GM12892 (cell line): ENCODE measurements at regions not wholly inside any gene's neighbourhood (a gene's known extent, or its start where the extent isn't known, plus 50 kb on each side); places are given as distances from the start of the nearest gene placed in this dataset.

Source experiments
- DNase-seq: peaks from one replicate; pipeline ENCODE4 v3.0.0; 2011; ENCODE audit not compliant: insufficient read length
- FAIRE-seq: peaks from 2 replicates; lab custom pipeline; 2011; peaks lifted over from hg19 to GRCh38; lab: Jason Lieb, UNC
- POLR2A ChIP-seq: IDR thresholded peaks from 2 replicates; pipeline ENCODE4 v1.6.1; 2011; ENCODE audit warnings: low read depth, low read length, control low read depth
- POLR2AphosphoS5 ChIP-seq: IDR thresholded peaks from 2 replicates; pipeline ENCODE4 v1.6.1; 2011; ENCODE audit warnings: low read depth, low read length, control low read depth
- TAF1 ChIP-seq: IDR thresholded peaks from 2 replicates; pipeline ENCODE4 v1.6.1; 2011; ENCODE audit warnings: low read depth, mild to moderate bottlenecking, control low read depth, low read length, borderline replicate concordance

DNA sequence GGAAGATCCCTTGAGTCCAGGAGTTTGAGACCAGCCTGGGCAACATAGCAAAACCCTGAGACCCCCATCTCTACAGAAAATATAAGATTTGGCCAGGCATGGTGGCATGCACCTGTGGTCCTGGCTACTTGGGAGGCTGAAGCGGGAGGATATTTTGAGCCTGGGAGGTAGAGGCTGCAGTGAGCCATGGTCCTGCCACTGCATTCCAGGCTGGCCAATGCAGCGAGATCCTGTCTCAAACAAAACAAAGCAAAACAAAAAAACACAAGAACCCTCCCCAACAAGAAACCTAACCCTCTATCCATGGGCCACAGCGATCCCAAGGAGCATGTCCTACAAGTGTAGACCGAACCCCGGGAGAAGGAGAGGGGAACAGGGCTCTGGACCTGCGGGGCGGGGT, 133.3 kb downstream of the MGAT5B start:
- FAIRE-seq, result no peak
- TF ChIP-seq POLR2A (no peak), TAF1 (no peak), POLR2AphosphoS5 (no peak)
- DNase-seq, result no peak

DNA sequence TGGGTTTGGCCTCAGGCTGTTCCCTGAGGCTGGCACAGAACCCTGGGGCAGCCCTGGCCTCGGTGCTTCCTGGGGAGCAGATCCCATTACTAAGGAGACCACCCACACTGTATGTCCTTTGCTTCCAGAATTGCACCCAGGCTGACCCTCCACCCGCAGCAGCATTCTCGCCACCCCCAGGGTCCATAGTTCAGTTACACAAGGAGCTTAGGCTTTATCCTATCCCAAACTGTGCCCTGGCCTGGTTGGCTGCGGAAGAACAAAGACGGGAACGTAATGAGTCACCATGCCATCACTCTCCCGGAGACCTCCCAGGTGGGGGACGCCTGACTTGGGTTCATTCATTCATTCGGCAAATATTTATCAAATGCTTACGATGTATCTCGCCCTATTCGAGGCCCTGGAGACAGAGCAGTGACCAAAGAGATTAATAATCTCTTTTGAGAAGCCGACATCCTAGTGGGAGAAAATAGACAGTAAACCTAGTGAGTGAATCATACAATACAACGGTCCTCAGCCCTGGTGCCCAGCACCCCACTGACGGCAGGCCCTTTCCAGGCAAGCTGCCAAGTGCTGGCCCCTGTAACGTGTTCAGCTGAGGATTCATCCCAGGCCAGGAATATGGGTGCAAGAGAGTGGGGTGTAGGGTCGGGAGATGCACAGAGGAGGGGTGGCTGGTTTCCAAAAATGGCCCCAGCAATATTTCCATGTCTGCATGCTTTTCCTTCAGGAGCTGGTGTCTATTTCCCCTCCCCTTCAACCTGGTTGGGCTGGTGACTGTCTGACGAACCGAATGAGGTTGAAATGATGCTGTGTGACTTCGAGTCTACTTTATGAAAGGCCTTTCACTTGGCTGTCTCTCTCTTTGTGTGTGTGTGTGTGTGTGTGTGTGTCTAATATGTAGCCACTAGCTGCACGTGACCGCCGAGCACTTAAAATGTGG, 134.2 kb downstream of the MGAT5B start:
- TF ChIP-seq TAF1 (no peak), POLR2AphosphoS5 (no peak), POLR2A (no peak)
- FAIRE-seq (no peak), DNase-seq (no peak)

DNA sequence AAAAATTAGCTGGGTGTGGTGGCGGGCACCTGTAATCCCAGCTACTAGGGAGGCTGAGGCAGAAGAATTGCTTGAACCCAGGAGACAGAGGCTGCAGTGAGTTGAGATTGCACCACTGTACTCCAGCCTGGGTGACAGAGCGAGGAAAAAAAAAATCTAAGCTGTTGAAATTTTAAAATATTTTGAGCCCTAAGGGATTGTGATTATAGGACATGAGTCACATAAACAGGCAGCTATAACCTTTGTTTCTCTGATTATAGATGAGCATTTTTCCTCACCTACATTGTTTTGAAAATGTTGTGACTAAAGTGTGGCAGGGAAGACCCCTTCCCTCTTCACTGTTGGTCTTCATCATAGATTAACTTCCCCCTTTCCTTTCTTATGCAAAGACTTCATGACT, 135.5 kb downstream of the MGAT5B start:
- DNase-seq (no peak), FAIRE-seq (no peak)
- TF ChIP-seq POLR2A, result no peak
- TF ChIP-seq POLR2AphosphoS5, result no peak
- no peak for TF ChIP-seq TAF1

DNA sequence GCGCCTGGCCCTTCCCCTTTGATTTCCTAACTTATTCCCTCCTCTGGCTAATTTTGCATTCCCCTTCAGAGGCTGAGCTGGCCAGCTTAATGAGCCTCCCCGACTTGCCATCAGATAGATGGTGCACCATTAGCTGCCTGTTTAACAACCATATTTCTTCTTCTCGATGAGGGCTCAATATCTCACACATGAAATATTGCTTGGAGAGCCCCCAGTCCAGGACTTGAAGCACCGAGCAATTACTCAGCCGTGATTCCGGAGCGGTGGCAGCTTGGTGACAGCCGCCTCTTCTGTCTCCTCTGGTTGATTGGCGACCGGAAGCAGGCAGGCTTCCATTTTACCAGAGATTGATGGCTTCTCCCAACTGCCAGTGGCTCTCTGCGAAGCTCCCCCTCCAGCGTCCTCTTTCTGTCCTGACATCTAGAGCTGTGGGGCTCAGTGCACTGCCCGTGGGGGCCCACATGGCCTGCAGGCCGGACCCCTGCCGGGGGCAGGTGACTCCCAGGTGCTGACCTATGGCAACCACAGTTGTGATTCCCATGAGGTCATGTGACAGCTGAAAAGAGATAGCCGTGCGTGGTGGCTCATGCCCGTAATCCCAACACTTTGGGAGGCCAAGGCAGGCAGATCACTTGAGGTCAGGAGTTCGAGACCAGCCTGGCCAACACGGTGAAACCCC, 133.7 kb upstream of the SEC14L1 start:
- DNase-seq (no peak), FAIRE-seq (no peak)
- TF ChIP-seq POLR2A, result no peak

DNA sequence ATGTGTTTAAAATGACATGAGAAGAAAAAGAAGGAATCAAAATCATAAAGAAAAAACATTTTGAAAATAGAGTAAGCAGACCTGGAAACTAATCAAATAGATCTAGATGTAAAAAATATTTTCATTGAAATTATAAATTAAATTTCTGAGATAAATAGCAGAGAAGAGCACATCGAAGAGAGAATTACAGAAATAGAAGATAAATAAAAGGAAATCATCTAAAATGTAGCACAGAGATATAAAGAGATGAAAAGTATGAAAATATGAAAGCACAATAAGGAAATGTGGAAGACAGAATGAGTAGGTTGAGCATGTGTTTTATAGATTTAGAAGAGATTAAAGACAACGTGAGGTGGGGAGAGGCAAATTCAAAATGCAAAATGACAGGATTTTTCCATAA, 130.9 kb upstream of the SEC14L1 start:
- TF ChIP-seq POLR2A (no peak), TAF1 (no peak), POLR2AphosphoS5 (no peak)
- FAIRE-seq, result no peak
- DNase-seq, result no peak

DNA sequence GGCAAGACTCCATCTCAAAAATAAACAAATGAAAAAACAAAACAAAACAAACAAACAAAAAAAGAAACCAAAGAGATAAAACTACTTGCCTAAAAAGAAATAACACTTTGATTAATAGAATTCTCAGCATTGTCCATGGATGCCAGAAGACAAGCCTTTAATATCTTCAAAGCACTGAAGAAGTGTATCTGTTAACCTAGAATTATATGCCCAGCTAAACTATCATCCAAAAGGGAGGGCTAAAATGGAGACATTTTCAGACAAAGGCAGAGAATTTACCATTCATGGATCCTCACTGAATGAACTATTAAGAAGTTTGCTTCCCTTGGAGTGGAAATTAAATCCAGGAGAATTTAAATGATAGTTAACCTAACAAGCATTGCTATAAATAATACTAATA, 130.1 kb upstream of the SEC14L1 start:
- no peak for FAIRE-seq
- no peak for DNase-seq
- no peak for TF ChIP-seq POLR2A
- no peak for TF ChIP-seq POLR2AphosphoS5
- no peak for TF ChIP-seq TAF1

DNA sequence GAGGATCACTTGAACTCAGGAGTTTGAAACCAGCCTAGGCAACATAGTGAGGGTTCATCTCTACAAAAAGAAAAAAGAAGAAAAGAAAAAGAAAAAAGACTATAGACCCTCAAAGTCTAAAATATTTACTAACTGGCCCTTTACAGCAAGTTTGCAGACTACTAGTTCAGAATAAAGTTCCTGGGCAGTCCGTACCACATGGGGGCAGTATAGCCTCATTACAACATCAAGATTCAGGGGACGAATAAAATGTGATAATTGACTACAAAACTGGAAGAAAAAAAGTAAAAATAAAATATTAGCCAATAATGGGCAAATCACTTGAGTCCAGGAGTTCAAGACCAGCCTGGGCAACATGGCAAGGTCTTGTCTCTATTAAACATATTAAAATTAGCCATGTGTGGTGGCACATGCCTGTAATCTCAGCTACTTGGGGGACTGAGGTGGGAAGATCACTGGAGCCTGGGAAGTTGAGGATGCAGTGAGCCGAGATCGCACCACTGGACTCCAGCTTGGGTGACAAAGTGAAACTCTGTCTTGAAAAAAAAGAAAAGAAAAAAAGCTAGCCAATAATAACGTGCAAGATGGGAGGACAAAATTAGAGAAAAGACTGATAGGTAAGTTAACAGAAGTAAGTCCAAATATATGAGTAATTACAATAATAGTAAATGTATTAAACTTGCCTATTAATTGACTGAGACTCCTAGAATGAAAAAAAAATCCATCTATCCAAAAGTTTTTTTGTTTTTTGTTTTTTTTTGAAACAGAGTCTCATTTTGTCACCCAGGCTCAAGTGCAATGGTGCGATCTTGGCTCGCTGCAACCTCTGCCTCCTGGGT, 129.4 kb upstream of the SEC14L1 start:
- FAIRE-seq (no peak), DNase-seq (no peak)
- no peak for TF ChIP-seq POLR2A
- no peak for TF ChIP-seq TAF1
- no peak for TF ChIP-seq POLR2AphosphoS5

DNA sequence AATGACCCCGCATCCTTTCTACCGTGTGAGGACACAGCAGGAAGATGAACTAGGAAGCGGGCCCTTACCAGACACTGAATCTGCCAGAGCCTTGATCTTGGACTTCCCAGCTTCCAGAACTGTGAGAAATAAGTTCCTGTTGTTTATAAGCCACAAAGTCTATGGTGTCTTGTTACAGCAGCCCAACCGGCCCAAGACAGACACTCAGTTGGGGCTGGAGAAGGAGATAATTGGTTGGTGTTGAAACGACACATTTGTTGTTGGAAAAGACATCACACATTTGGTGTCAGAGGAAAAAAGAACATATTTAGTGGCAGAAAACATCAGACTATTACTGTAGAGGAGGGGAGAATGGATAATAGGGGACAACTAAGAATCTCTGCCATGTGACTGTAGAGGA, 122.3 kb upstream of the SEC14L1 start:
- no peak for TF ChIP-seq POLR2A
- no peak for TF ChIP-seq TAF1
- TF ChIP-seq POLR2AphosphoS5, result no peak
- no peak for DNase-seq
- no peak for FAIRE-seq

DNA sequence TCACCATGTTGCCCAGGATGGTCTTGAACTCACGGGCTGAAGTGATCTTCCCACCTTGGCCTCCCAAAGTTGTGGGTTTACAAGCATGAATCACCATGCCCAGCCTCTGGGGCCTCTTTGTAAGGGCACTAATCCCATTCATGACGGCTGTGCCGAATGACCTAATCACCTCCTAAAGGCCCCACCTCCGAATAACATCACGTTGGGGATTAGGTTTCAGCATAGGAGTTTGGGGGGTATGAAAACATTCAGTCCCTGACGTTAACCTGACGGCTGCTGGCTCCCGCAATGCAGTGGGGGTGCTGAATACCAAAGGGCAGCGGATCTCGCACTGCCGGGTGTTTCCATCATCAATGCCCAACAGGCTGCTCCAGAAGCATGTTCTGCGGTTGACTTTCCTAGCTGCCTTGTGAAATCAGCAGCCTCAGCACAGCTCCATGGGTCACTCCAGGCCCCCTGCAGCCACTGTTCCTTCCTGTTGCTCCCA, 120.8 kb upstream of the SEC14L1 start:
- DNase-seq, result no peak
- no peak for TF ChIP-seq POLR2A
- TF ChIP-seq TAF1, result no peak
- TF ChIP-seq POLR2AphosphoS5, result no peak
- no peak for FAIRE-seq

DNA sequence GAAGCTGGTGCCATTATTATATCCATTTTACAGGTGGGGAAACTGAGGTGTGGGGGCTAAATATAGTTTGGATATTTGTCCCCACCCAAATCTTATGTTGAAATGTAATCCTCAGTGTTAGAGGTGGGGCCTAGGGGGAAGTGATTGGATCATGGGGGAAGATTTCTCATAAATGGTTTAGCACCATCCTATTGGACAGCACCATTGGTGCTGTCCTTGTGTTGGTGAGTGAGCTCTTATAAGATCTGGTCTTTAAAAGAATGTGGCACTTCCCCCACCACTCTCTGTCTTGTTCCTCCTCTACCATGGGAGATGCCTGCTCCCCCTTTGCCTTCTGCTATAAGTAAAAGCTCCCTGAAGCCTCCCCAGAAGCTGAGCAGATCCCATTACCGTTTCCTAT, 119.8 kb upstream of the SEC14L1 start:
- TF ChIP-seq POLR2A, result no peak
- TF ChIP-seq TAF1, result no peak
- TF ChIP-seq POLR2AphosphoS5, result no peak
- FAIRE-seq (no peak), DNase-seq (no peak)

DNA sequence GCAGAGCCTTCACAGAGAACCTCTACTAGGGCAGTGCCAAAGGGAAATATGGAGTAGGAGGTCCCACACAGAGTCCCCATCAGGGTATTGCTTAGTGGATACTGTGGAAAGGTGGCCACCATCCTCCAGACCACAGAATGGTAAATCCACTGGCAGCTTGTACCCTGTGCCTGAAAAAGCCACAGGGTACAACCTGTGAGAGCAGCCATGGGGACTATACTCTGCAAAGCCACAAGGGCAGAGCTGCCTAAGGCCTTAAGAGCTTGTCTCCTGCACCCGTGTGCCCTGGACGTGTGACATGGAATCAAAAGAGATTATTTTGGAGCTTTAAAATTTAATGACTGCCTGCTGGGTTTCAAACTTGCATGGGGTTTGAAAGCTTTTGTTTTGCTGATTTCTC, 118.0 kb upstream of the SEC14L1 start:
- DNase-seq (no peak), FAIRE-seq (no peak)
- TF ChIP-seq POLR2AphosphoS5 (no peak), TAF1 (no peak), POLR2A (no peak)
